Suprapubic skin (tissue), 4 donors: ENCODE measurements at regions not wholly inside any gene's neighbourhood (a gene's known extent, or its start where the extent isn't known, plus 50 kb on each side); places are given as distances from the start of the nearest gene placed in this dataset.

Experiments
- EP300 ChIP-seq: sonication (generic); formaldehyde crosslinking; IDR thresholded peaks from one replicate; pipeline ENCODE4 v1.6.1; 2017; ENCODE audit warnings: antibody characterized with exemption
- POLR2AphosphoS5 ChIP-seq, 3 donors: sonication (generic); formaldehyde crosslinking; IDR thresholded peaks; one replicate each; pipeline ENCODE4 v1.6.1; 2017; ENCODE audit warnings: antibody characterized with exemption in 3 of 3

DNA sequence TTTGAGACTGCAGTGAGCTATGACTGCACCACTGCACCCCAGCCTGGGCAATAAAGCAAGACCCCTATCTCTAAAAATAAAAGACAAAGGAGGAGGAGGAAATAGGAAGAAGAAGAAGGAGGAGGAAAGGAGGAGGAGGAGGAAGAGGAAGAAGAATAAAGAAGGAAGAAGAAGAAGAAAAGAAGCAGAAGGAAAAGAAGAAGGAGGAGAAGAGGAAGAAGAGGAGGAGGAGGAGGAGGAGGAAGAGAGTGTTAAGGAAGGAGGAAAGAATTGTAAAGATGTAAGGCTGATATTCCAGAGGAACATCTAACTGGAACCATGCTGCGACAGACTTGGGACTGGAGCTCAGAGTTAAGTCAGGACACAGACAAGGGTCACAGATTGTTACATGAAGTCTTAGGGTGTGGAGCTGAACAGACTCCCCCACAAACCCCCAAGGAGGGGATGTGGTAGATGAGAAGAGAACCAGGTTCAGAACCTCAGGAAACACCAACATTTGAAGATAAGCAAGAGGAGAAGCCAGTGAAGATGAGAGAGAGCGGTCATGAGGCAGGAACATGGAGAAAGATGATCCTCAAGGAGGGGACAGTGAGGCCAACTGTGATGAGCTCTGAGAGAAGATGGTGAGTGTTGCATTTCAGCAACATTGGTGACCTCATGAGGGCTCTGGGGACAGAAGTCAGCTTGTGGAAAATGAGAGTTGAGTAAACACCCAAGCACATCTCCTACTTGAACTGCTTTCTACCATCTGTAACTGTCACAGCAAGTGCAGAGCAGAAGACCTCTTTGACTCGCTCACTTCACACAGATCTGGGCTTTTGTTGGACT is 118.2 kb downstream of the CD164 start:
- TF ChIP-seq EP300 (no peak), POLR2AphosphoS5 (IDR thresholded peaks at IDR 0.05) (no peak)
